ENCODE measurements at regions not wholly inside any gene's neighbourhood (a gene's known extent, or its start where the extent isn't known, plus 50 kb on each side); places are given as distances from the start of the nearest gene placed in this dataset.
"Not testable (repeated sequence)": the region's sequence is repeated elsewhere in the genome, so short reads cannot be mapped to it uniquely, and the experiment has no call there.

DNA sequence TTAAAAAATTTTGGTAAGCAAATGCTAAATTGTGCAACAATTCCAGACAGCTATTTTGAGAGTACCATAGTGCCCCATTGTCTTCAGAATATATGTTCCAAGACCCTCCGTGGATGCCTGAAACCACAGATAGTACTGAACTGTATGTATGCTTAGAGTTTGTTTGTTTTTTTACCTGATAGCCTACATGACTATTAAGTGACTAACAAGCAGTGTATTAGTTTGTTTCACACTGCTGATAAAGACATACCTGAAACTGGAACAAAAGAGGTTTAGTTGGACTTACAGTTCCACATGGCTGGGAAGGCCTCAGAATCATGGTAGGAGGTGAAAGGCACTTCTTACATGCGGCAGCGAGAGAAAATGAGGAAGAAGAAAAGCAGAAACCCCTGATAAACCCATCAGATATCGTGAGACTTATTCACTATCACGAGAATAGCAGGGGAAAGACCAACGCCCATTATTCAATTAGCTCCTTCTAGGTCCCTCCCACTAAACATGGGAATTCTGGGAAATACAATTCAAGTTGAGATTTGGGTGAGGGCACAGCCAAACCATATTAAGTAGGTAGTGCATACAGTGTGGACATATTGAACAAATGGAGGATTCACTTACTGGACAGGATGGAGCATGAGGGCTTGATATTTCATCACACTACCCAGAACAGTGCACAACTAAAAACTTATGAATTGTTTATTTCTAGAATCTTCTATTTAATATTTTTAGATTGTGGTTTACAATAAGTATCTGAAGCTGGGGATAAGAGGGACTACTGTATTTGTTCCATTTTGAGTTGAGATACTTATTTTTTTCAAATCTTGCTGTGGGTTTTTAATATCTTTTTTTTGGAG lies 78.5 kb downstream of the LHX9 start:
- Histone ChIP-seq H3K4me2 (ENCODE audit: insufficient read depth, low read length) (no peak overlapping the region), H2AFZ (ENCODE audit: low read depth, low read length) (no peak overlapping the region)
- ATAC-seq (ENCODE audit: insufficient read depth, low read depth), result no peak

DNA sequence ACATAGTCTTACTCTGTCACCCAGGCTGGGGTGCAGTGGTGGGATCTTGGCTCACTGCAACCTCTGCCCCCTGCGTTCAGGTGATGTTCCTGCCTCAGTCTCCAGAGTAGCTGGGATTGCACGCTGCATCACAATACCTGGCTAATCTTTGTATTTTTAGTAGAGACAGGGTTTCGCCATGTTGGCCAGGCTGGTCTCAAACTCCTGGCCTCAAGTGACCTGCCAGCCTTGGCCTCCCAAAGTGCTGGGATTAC lies 79.0 kb downstream of the LHX9 start:
- not testable (repeated sequence) for H3K27ac ChIP-seq (ENCODE audit: low read length); H4K20me1 ChIP-seq (ENCODE audit: insufficient read depth, low read length); H3K4me3 ChIP-seq (ENCODE audit: low read depth in 1 of 2, low read length in 2 of 2); ATAC-seq (ENCODE audit: insufficient read depth, low read depth); H3K4me2 ChIP-seq (ENCODE audit: insufficient read depth, low read length); H3K36me3 ChIP-seq (ENCODE audit: insufficient read depth, low read length); H3K9ac ChIP-seq (ENCODE audit: low read depth, low read length); H3K9me3 ChIP-seq (ENCODE audit: insufficient read depth, low read length, severe bottlenecking); H3K79me2 ChIP-seq (ENCODE audit: insufficient read depth, low read length); H3K27me3 ChIP-seq (ENCODE audit: insufficient read depth, low read length, poor library complexity); DNase-seq; H2AFZ ChIP-seq (ENCODE audit: low read depth, low read length); H3K4me1 ChIP-seq (ENCODE audit: insufficient read depth, low read length)

More for the DNA sequence above, 78.5 kb downstream of the LHX9 start:
- TF ChIP-seq, protein P1, sequence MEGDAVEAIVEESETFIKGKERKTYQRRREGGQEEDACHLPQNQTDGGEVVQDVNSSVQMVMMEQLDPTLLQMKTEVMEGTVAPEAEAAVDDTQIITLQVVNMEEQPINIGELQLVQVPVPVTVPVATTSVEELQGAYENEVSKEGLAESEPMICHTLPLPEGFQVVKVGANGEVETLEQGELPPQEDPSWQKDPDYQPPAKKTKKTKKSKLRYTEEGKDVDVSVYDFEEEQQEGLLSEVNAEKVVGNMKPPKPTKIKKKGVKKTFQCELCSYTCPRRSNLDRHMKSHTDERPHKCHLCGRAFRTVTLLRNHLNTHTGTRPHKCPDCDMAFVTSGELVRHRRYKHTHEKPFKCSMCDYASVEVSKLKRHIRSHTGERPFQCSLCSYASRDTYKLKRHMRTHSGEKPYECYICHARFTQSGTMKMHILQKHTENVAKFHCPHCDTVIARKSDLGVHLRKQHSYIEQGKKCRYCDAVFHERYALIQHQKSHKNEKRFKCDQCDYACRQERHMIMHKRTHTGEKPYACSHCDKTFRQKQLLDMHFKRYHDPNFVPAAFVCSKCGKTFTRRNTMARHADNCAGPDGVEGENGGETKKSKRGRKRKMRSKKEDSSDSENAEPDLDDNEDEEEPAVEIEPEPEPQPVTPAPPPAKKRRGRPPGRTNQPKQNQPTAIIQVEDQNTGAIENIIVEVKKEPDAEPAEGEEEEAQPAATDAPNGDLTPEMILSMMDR (IDR thresholded peaks at IDR 0.05; ENCODE audit: borderline replicate concordance, extremely low read depth, low read length, poor library complexity, severe bottlenecking), result no peak
- no peak for TF ChIP-seq EZH2 (IDR thresholded peaks at IDR 0.05; ENCODE audit: borderline replicate concordance, low read depth, low read length, severe bottlenecking)
- Histone ChIP-seq H3K9ac (ENCODE audit: low read depth, low read length) (no peak overlapping the region), H3K79me2 (ENCODE audit: insufficient read depth, low read length) (no peaks in the 10 kb centered on the region), H3K27me3 (ENCODE audit: insufficient read depth, low read length, poor library complexity) (no peaks in the 10 kb centered on the region), H3K27ac (ENCODE audit: low read length) (no peak overlapping the region), H3K36me3 (ENCODE audit: insufficient read depth, low read length) (no peaks in the 10 kb centered on the region), H4K20me1 (ENCODE audit: insufficient read depth, low read length) (no peaks in the 10 kb centered on the region), H3K4me1 (ENCODE audit: insufficient read depth, low read length) (no peaks in the 10 kb centered on the region), H3K9me3 (ENCODE audit: insufficient read depth, low read length, severe bottlenecking) (no peaks in the 10 kb centered on the region), H3K4me3 (ENCODE audit: low read depth in 1 of 2, low read length in 2 of 2) (no peak overlapping the region)
- no peak for DNase-seq

DNA sequence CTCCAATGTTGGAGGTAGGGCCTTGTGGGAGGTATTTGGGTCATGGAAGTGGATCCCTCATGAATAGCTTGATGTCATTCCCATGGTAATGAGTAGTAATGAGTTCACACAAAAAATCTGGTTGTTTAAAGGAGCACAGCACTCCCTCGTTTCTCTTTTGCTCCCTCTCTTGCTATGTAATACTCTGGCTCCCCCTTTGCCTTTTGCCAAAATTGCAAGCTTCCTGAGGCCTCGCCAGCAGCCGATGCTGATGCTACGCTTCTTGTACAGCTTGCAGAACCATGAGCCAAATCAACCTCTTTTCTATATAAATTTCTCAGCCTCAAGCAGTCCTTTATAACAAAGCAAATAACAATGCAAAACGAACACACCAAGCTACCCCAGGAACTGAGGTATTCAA lies 80.9 kb downstream of the LHX9 start:
- Histone ChIP-seq H2AFZ (ENCODE audit: low read depth, low read length) (no peak overlapping the region), H3K4me3 (ENCODE audit: low read depth in 1 of 2, low read length in 2 of 2) (no peak overlapping the region), H3K79me2 (ENCODE audit: insufficient read depth, low read length) (no peaks in the 10 kb centered on the region), H3K36me3 (ENCODE audit: insufficient read depth, low read length) (no peaks in the 10 kb centered on the region), H3K9ac (ENCODE audit: low read depth, low read length) (no peak overlapping the region), H3K27me3 (ENCODE audit: insufficient read depth, low read length, poor library complexity) (no peaks in the 10 kb centered on the region), H3K9me3 (ENCODE audit: insufficient read depth, low read length, severe bottlenecking) (no peaks in the 10 kb centered on the region), H3K4me1 (ENCODE audit: insufficient read depth, low read length) (no peaks in the 10 kb centered on the region), H4K20me1 (ENCODE audit: insufficient read depth, low read length) (no peaks in the 10 kb centered on the region), H3K27ac (ENCODE audit: low read length) (no peak overlapping the region), H3K4me2 (ENCODE audit: insufficient read depth, low read length) (no peak overlapping the region)
- TF ChIP-seq, protein P1 (IDR thresholded peaks at IDR 0.05; ENCODE audit: borderline replicate concordance, extremely low read depth, low read length, poor library complexity, severe bottlenecking), result no peak
- DNase-seq, result no peak
- ATAC-seq (ENCODE audit: insufficient read depth, low read depth), result no peak

DNA sequence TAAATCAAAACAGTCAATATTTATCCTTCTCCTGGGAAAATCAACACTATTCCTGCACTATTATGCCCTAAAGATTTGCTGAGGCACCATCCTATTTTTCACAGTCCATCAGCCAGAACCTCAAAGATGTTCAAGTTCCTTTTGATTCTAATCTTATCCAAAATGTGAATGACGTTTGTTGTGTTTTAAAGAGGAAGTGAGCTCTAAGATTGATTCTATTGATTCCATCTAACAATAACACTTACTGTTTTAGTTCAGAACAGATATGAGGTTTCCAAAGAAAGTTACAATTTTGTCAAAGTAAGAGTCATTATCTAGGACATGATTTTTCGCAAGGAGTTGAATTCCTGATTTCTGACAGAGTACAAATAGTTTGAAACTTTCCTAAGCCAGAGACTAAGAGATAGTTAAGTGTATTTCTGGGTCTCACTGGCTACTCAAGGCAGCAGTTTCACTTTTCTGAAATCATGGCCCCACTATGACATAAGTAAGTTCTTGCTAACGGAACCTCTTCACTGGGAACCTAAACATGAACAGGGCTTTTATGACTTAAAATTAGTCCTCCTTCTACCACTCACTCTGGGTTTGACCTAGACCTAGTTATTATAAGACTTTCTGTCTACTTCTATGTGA lies 84.7 kb downstream of the LHX9 start:
- H3K9me3 ChIP-seq (ENCODE audit: insufficient read depth, low read length, severe bottlenecking), result no peaks in the 10 kb centered on the region
- TF ChIP-seq, protein P1 (IDR thresholded peaks at IDR 0.05; ENCODE audit: borderline replicate concordance, extremely low read depth, low read length, poor library complexity, severe bottlenecking), result no peak
- no peak for TF ChIP-seq EZH2 (IDR thresholded peaks at IDR 0.05; ENCODE audit: borderline replicate concordance, low read depth, low read length, severe bottlenecking)
- no peaks in the 10 kb centered on the region for H3K27me3 ChIP-seq (ENCODE audit: insufficient read depth, low read length, poor library complexity)
- no peaks in the 10 kb centered on the region for H3K79me2 ChIP-seq (ENCODE audit: insufficient read depth, low read length)
- no peaks in the 10 kb centered on the region for H3K4me1 ChIP-seq (ENCODE audit: insufficient read depth, low read length)
- no peak for ATAC-seq (ENCODE audit: insufficient read depth, low read depth)
- H4K20me1 ChIP-seq (ENCODE audit: insufficient read depth, low read length), result no peaks in the 10 kb centered on the region
- no peak overlapping the region for H3K9ac ChIP-seq (ENCODE audit: low read depth, low read length)
- no peaks in the 10 kb centered on the region for H3K36me3 ChIP-seq (ENCODE audit: insufficient read depth, low read length)
- no peak for DNase-seq
- no peak overlapping the region; the same call in 1 of the 2 replicates for H2AFZ ChIP-seq (ENCODE audit: low read depth, low read length)
- H3K4me3 ChIP-seq (ENCODE audit: low read depth in 1 of 2, low read length in 2 of 2), result no peak overlapping the region
- no peak overlapping the region for H3K27ac ChIP-seq (ENCODE audit: low read length)
- H3K4me2 ChIP-seq (ENCODE audit: insufficient read depth, low read length), result no peak overlapping the region

All from DND-41 (cell line).